ENCODE measurements at regions not wholly inside any gene's neighbourhood (a gene's known extent, or its start where the extent isn't known, plus 50 kb on each side); places are given as distances from the start of the nearest gene placed in this dataset.

GRCh38 chr20:1784586-1784985 is 110.6 kb upstream of the SIRPA start:
- no peak for DNase-seq

GRCh38 chr20:1783245-1783644 is 112.0 kb upstream of the SIRPA start:
- no peak for DNase-seq

GRCh38 chr20:1782181-1782580 is 113.0 kb upstream of the SIRPA start:
- DNase-seq, result no peak

GRCh38 chr20:1779567-1779966 is 115.6 kb upstream of the SIRPA start:
- no peak for DNase-seq

- DNase-seq, result no peak
These were observed 116.9 kb upstream of the SIRPA start for GRCh38 chr20:1778338-1778737.

- peak; percentile 20 for DNase-seq
These were observed 117.8 kb upstream of the SIRPA start for GRCh38 chr20:1777476-1777820.

- no peak for DNase-seq
These were observed 118.3 kb upstream of the SIRPA start for GRCh38 chr20:1776681-1777475.

GRCh38 chr20:1775117-1775516 is 117.5 kb upstream of the SIRPG start:
- no peak for DNase-seq

GRCh38 chr20:1774479-1774878 is 116.9 kb upstream of the SIRPG start:
- DNase-seq, result no peak

- no peak for DNase-seq
These were observed 116.2 kb upstream of the SIRPG start for GRCh38 chr20:1773816-1774215.

- no peak for DNase-seq
These were observed 111.9 kb upstream of the SIRPG start for GRCh38 chr20:1769491-1769890.

- no peak for DNase-seq
These were observed 109.2 kb upstream of the SIRPG start for GRCh38 chr20:1766731-1767130.

GRCh38 chr20:1764136-1765033 is 106.8 kb upstream of the SIRPG start:
- peak; percentile 59 for DNase-seq

- no peak for DNase-seq
These were observed 104.0 kb upstream of the SIRPG start for GRCh38 chr20:1761598-1761997.

- DNase-seq, result no peak
These were observed 103.5 kb upstream of the SIRPG start for GRCh38 chr20:1761116-1761515.

GRCh38 chr20:1758765-1759164 is 101.2 kb upstream of the SIRPG start:
- DNase-seq, result no peak

- DNase-seq, result no peak
These were observed 100.3 kb upstream of the SIRPG start for GRCh38 chr20:1757606-1758512.

GRCh38 chr20:1757072-1757471 is 99.5 kb upstream of the SIRPG start:
- DNase-seq, result no peak

GRCh38 chr20:1754749-1755148 is 97.2 kb upstream of the SIRPG start:
- no peak for DNase-seq

GRCh38 chr20:1754306-1754705 is 96.7 kb upstream of the SIRPG start:
- no peak for DNase-seq

GRCh38 chr20:1752045-1752444 is 94.5 kb upstream of the SIRPG start:
- no peak for DNase-seq

GRCh38 chr20:1748777-1749176 is 91.2 kb upstream of the SIRPG start:
- no peak for DNase-seq

- DNase-seq, result no peak
These were observed 90.5 kb upstream of the SIRPG start for GRCh38 chr20:1747953-1748577.

Measured in NCI-H1417 treated with DMSO at 0.1 percent for 48 hours (cell line).